Peyer's patch (tissue), 4 donors: ENCODE measurements at regions not wholly inside any gene's neighbourhood (a gene's known extent, or its start where the extent isn't known, plus 50 kb on each side); places are given as distances from the start of the nearest gene placed in this dataset.

Experiments
- POLR2A ChIP-seq, 2 donors: fragments of 450-650 bp; IDR thresholded peaks; one replicate each; pipeline ENCODE4 v1.5.1; 2017; ENCODE audit warnings: antibody characterized with exemption in 2 of 2, mild to moderate bottlenecking in 2 of 2, moderate library complexity in 2 of 2
- TF ChIP-seq, protein P1 (sequence below), 6 experiments: fragments of 450-650 bp in 4 of 6; fragments of 200-600 bp in 2 of 6; sonication (generic) in 1 of 6; IDR thresholded peaks; one replicate each; pipeline ENCODE4 v1.5.1; 2017 to 2019; ENCODE audit warnings: antibody characterized with exemption in 6 of 6, mild to moderate bottlenecking in 3 of 6, moderate library complexity in 1 of 6

GRCh38 chr3:104126463-104126862, 1240.2 kb upstream of the ALCAM start:
- TF ChIP-seq POLR2A (IDR thresholded peaks at IDR 0.05), result no peak
- TF ChIP-seq, protein P1, sequence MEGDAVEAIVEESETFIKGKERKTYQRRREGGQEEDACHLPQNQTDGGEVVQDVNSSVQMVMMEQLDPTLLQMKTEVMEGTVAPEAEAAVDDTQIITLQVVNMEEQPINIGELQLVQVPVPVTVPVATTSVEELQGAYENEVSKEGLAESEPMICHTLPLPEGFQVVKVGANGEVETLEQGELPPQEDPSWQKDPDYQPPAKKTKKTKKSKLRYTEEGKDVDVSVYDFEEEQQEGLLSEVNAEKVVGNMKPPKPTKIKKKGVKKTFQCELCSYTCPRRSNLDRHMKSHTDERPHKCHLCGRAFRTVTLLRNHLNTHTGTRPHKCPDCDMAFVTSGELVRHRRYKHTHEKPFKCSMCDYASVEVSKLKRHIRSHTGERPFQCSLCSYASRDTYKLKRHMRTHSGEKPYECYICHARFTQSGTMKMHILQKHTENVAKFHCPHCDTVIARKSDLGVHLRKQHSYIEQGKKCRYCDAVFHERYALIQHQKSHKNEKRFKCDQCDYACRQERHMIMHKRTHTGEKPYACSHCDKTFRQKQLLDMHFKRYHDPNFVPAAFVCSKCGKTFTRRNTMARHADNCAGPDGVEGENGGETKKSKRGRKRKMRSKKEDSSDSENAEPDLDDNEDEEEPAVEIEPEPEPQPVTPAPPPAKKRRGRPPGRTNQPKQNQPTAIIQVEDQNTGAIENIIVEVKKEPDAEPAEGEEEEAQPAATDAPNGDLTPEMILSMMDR (IDR thresholded peaks at IDR 0.05), result no peak
